DND-41 (cell line): ENCODE measurements at regions not wholly inside any gene's neighbourhood (a gene's known extent, or its start where the extent isn't known, plus 50 kb on each side); places are given as distances from the start of the nearest gene placed in this dataset.
A peak's percentile ranks its signal among the peaks of the same experiment; 100 is the strongest.
"Not testable (repeated sequence)": the region's sequence is repeated elsewhere in the genome, so short reads cannot be mapped to it uniquely, and the experiment has no call there.

Source experiments
- ATAC-seq: fragments of 200-7000 bp; cut with Tn5 transposase; 3 replicates; pipeline ENCODE4 v1.9.1; 2021; ENCODE audit warnings: low read depth; ENCODE audit not compliant: insufficient read depth
- DNase-seq: peaks from one replicate; pipeline ENCODE4 v3.0.0-alpha.2; 2020
- H2AFZ ChIP-seq: 2 replicates; pipeline ENCODE4 v1.6.0; 2012; ENCODE audit warnings: low read depth, low read length
- H3K27ac ChIP-seq: 2 replicates; pipeline ENCODE4 v1.5.1; 2012; ENCODE audit warnings: low read length, inconsistent platforms
- H3K27me3 ChIP-seq: fragments of 200-600 bp; sonication (generic); 2 replicates; pipeline ENCODE4 v1.6.0; 2012; ENCODE audit warnings: low read length, mild to moderate bottlenecking, inconsistent platforms; ENCODE audit not compliant: insufficient read depth, poor library complexity
- H3K36me3 ChIP-seq: 2 replicates; pipeline ENCODE4 v1.5.1; 2012; ENCODE audit warnings: low read length, inconsistent platforms; ENCODE audit not compliant: insufficient read depth
- H3K4me1 ChIP-seq: 2 replicates; pipeline ENCODE4 v1.5.1; 2012; ENCODE audit warnings: mild to moderate bottlenecking, low read length; ENCODE audit not compliant: insufficient read depth
- H3K4me2 ChIP-seq: 2 replicates; pipeline ENCODE4 v1.6.0; 2012; ENCODE audit warnings: mild to moderate bottlenecking, moderate library complexity, low read length, inconsistent platforms; ENCODE audit not compliant: insufficient read depth
- H3K4me3 ChIP-seq, 2 experiments: fragments of 200-600 bp in 1 of 2; shearing (Covaris generic) in 1 of 2; 2 replicates each; pipeline ENCODE4 v1.5.1; 2012 to 2016; ENCODE audit warnings: inconsistent platforms in 2 of 2, low read length in 2 of 2, mild to moderate bottlenecking in 2 of 2, low read depth in 1 of 2, moderate library complexity in 1 of 2
- H3K79me2 ChIP-seq: 2 replicates; pipeline ENCODE4 v1.6.0; 2012; ENCODE audit warnings: low read length, inconsistent platforms; ENCODE audit not compliant: insufficient read depth
- H3K9ac ChIP-seq: 2 replicates; pipeline ENCODE4 v1.6.0; 2012; ENCODE audit warnings: low read depth, mild to moderate bottlenecking, inconsistent platforms, low read length, moderate library complexity
- H3K9me3 ChIP-seq: 2 replicates; pipeline ENCODE4 v1.5.1; 2012; ENCODE audit warnings: low read length, moderate library complexity, mild to moderate bottlenecking, inconsistent platforms; ENCODE audit not compliant: insufficient read depth, severe bottlenecking
- H4K20me1 ChIP-seq: 2 replicates; pipeline ENCODE4 v1.6.0; 2012; ENCODE audit warnings: low read length; ENCODE audit not compliant: insufficient read depth
- EZH2 ChIP-seq: IDR thresholded peaks from 3 replicates; pipeline ENCODE4 v1.6.1; 2012; ENCODE audit warnings: borderline replicate concordance, low read depth, mild to moderate bottlenecking, moderate library complexity, low read length, inconsistent platforms; ENCODE audit not compliant: severe bottlenecking
- TF ChIP-seq, protein P1 (sequence below): IDR thresholded peaks from 2 replicates; pipeline ENCODE4 v1.5.1; 2012; ENCODE audit warnings: borderline replicate concordance, low read length, moderate library complexity, mild to moderate bottlenecking; ENCODE audit not compliant: poor library complexity, severe bottlenecking; ENCODE audit errors: extremely low read depth

GRCh38 chr1:86798608-86799291, 94.4 kb downstream of the SH3GLB1 start:
- TF ChIP-seq, protein P1, sequence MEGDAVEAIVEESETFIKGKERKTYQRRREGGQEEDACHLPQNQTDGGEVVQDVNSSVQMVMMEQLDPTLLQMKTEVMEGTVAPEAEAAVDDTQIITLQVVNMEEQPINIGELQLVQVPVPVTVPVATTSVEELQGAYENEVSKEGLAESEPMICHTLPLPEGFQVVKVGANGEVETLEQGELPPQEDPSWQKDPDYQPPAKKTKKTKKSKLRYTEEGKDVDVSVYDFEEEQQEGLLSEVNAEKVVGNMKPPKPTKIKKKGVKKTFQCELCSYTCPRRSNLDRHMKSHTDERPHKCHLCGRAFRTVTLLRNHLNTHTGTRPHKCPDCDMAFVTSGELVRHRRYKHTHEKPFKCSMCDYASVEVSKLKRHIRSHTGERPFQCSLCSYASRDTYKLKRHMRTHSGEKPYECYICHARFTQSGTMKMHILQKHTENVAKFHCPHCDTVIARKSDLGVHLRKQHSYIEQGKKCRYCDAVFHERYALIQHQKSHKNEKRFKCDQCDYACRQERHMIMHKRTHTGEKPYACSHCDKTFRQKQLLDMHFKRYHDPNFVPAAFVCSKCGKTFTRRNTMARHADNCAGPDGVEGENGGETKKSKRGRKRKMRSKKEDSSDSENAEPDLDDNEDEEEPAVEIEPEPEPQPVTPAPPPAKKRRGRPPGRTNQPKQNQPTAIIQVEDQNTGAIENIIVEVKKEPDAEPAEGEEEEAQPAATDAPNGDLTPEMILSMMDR: no peak
- no peaks in the 10 kb centered on the region for H3K27me3 ChIP-seq
- H3K9ac ChIP-seq: no peak overlapping the region
- H2AFZ ChIP-seq: no peak overlapping the region
- no peak overlapping the region for H3K27ac ChIP-seq
- ATAC-seq (no peak), DNase-seq (no peak)
- H4K20me1 ChIP-seq: no peaks in the 10 kb centered on the region
- H3K4me3 ChIP-seq: no peak overlapping the region
- H3K9me3 ChIP-seq: no peaks in the 10 kb centered on the region
- no peaks in the 10 kb centered on the region for H3K4me1 ChIP-seq
- H3K79me2 ChIP-seq: no peaks in the 10 kb centered on the region
- no peaks in the 10 kb centered on the region for H3K36me3 ChIP-seq
- no peak overlapping the region for H3K4me2 ChIP-seq

DNA sequence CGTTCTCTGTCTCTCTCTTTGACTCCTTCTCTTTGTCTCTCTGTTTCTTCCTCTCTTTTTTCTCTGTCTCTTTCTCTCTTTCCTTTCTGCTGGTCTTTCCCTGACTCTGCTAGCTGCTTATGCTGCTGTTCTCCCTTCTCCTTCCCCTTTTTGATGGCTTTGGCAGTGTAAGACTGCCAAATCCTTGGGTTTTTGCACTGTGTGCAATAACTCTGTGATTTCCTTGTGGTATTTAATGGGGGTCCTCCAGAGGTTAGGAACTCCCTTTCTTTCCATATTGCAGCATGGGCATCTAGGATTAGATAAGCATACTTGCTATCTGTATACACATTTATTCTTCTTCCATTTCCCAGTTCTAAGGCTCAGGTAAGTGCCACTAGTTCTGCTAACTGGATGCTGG, 99.3 kb downstream of the SH3GLB1 start:
- not testable (repeated sequence) for H2AFZ ChIP-seq, DNase-seq, H3K4me2 ChIP-seq, H4K20me1 ChIP-seq, H3K4me3 ChIP-seq, H3K27ac ChIP-seq, H3K27me3 ChIP-seq, H3K9ac ChIP-seq, H3K9me3 ChIP-seq, H3K4me1 ChIP-seq, ATAC-seq, H3K79me2 ChIP-seq, H3K36me3 ChIP-seq

GRCh38 chr1:86805898-86806519, 101.6 kb downstream of the SH3GLB1 start:
- H3K79me2 ChIP-seq, ATAC-seq, H3K4me1 ChIP-seq, H3K4me3 ChIP-seq, DNase-seq, H4K20me1 ChIP-seq, H3K36me3 ChIP-seq, H2AFZ ChIP-seq, H3K27ac ChIP-seq, H3K9me3 ChIP-seq, H3K9ac ChIP-seq, H3K4me2 ChIP-seq, H3K27me3 ChIP-seq: not testable (repeated sequence)

- Histone ChIP-seq H3K79me2 (no peaks in the 10 kb centered on the region), H3K4me2 (no peak overlapping the region), H3K9ac (no peak overlapping the region), H3K27me3 (no peaks in the 10 kb centered on the region), H3K4me3 (no peak overlapping the region), H2AFZ (no peak overlapping the region), H4K20me1 (no peaks in the 10 kb centered on the region), H3K9me3 (no peaks in the 10 kb centered on the region), H3K4me1 (no peaks in the 10 kb centered on the region), H3K36me3 (no peaks in the 10 kb centered on the region), H3K27ac (no peak overlapping the region)
- no peak for ATAC-seq
- no peak for DNase-seq
- TF ChIP-seq, protein P1: peak; percentile 7
- TF ChIP-seq EZH2: no peak
These were observed 102.6 kb downstream of the SELENOF start for GRCh38 chr1:86811142-86811924.
